IPS DF 6.9 (cell line): ENCODE measurements at regions not wholly inside any gene's neighbourhood (a gene's known extent, or its start where the extent isn't known, plus 50 kb on each side); places are given as distances from the start of the nearest gene placed in this dataset.

Source experiments
- DNase-seq: peaks from one replicate; pipeline ENCODE4 v3.0.0-alpha.2; 2013; ENCODE audit warnings: low read depth, low spot score
- H3K27ac ChIP-seq: one replicate; pipeline ENCODE4 v1.5.1; 2013; ENCODE audit warnings: low read length, control low read depth
- H3K27me3 ChIP-seq: 2 replicates; pipeline ENCODE4 v1.6.1; 2013; ENCODE audit warnings: mild to moderate bottlenecking, low read length; ENCODE audit not compliant: control insufficient read depth, insufficient read depth
- H3K36me3 ChIP-seq: 2 replicates; pipeline ENCODE4 v1.6.1; 2013; ENCODE audit warnings: low read length; ENCODE audit not compliant: control insufficient read depth, insufficient read depth
- H3K4me1 ChIP-seq: 2 replicates; pipeline ENCODE4 v1.6.1; 2013; ENCODE audit warnings: low read length; ENCODE audit not compliant: control insufficient read depth, insufficient read depth
- H3K4me3 ChIP-seq: 2 replicates; pipeline ENCODE4 v1.5.1; 2013; ENCODE audit warnings: mild to moderate bottlenecking, low read length
- H3K9me3 ChIP-seq: 2 replicates; pipeline ENCODE4 v1.6.1; 2013; ENCODE audit warnings: low read length, inconsistent platforms; ENCODE audit not compliant: control insufficient read depth, insufficient read depth
- WGBS: extraction: QIAGEN DNeasy Blood & Tissue Kit; methylation state at CpG from one replicate; pipeline ENCODE4 v1.1.7; 2013; ENCODE audit warnings: mixed read lengths, missing lambda C conversion rate; ENCODE audit not compliant: insufficient read length, insufficient coverage; 5-methylcytosine and 5-hydroxymethylcytosine counted together

DNA sequence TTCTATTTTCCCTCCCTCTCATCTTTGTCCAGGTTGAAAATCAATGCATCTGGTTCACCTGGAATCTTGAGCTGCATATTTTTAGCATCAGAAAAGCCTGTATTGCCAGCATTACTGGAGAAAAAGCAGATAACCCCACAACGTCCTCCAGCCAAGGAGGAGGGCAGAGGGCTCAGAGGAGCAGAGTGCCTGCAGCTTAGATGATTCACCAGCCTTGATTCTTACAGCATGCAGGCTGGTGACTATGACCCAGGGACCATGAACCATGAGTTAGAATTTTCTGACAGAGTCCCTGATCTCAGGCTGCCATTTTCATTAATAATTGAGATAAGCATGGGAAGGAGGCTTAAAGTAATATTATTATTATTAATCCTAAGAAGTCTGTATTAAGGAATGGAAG lies 278.2 kb downstream of the BRINP1 start:
- no peak for DNase-seq

DNA sequence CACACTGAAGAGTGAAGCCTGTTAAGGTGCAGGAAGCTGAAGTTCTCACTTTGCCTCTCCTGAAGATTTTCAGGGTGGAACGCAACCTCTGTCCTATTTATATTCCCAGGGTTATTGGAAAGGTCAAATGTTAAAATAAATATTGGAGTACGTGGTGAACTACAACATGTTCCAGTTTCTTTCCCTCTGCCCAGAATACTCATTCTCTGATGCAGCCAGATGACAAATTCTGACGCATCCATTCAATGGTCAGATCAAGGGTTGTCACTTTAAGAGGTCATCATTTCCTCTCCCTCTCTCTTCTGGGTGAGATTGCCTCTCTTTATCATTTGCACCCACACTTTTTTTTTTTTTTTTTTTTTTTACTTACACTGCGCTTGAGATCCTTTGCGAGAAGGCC lies 277.1 kb downstream of the BRINP1 start:
- Histone ChIP-seq H3K9me3 (no peaks in the 10 kb centered on the region), H3K27me3 (no peaks in the 10 kb centered on the region), H3K36me3 (no peaks in the 10 kb centered on the region), H3K4me1 (0 out of 2 replicates have a peak, but pooled peaks cover 2% of the 10 kb centered on the region), H3K27ac (no peak overlapping the region), H3K4me3 (no peak overlapping the region)
- no CpG with 5 or more reads among the region's 5 CpGs for WGBS
- DNase-seq: no peak

More for the DNA sequence above, 278.2 kb downstream of the BRINP1 start:
- Histone ChIP-seq H3K4me1 (peaks cover 5% of the 10 kb centered on the region; the same call in 1 of the 2 replicates), H3K36me3 (no peaks in the 10 kb centered on the region), H3K27me3 (no peaks in the 10 kb centered on the region), H3K9me3 (no peaks in the 10 kb centered on the region), H3K27ac (no peak overlapping the region), H3K4me3 (no peak overlapping the region)
- no CpG with 5 or more reads among the region's 1 CpG for WGBS

DNA sequence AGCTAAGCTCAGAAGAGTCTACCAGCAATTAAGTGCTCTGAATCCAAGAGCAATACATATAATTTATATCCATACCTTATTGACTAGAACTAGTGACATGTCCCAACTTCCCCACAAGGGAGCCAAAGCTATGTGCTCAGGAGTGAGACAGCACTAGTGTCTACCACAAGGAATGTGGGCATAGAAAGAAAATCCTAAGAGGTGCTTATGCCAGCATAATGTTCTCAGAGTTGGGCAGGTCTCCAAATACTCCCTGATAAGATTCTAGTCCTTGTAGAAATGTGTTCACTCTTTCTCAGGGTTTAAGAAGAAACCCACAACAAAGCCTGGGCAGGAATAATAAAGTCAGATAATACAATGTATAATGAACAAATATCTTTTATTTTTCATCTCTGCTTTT lies 275.1 kb downstream of the BRINP1 start:
- no peak overlapping the region for H3K27ac ChIP-seq
- no peaks in the 10 kb centered on the region for H3K27me3 ChIP-seq
- H3K4me3 ChIP-seq: no peak overlapping the region
- no peaks in the 10 kb centered on the region for H3K9me3 ChIP-seq
- DNase-seq: no peak
- H3K4me1 ChIP-seq: no peaks in the 10 kb centered on the region
- H3K36me3 ChIP-seq: no peaks in the 10 kb centered on the region

DNA sequence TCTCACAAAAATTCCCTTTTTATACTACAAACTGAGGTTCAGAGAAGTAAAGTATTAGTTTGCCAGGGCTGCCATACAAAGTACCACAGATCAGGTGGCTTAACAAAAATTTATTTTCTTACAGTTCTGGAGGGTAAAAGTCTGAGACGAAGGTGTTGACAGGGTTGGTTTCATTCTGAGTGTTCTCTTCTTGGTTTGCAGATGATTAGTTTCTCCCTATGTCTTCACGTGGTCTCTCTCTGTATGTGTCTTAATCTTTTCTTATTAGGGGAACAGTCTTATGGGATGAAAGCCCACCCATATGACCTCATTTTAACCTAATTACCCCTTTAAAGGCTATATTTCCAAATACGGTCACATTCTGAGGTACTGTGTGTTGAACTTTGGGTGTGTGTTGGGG lies 274.2 kb downstream of the BRINP1 start:
- H3K36me3 ChIP-seq: no peaks in the 10 kb centered on the region
- no peaks in the 10 kb centered on the region for H3K9me3 ChIP-seq
- no peaks in the 10 kb centered on the region for H3K27me3 ChIP-seq
- H3K4me3 ChIP-seq: no peak overlapping the region
- H3K27ac ChIP-seq: no peak overlapping the region
- no peaks in the 10 kb centered on the region for H3K4me1 ChIP-seq
- WGBS: no CpG with 5 or more reads among the region's 3 CpGs
- no peak for DNase-seq

DNA sequence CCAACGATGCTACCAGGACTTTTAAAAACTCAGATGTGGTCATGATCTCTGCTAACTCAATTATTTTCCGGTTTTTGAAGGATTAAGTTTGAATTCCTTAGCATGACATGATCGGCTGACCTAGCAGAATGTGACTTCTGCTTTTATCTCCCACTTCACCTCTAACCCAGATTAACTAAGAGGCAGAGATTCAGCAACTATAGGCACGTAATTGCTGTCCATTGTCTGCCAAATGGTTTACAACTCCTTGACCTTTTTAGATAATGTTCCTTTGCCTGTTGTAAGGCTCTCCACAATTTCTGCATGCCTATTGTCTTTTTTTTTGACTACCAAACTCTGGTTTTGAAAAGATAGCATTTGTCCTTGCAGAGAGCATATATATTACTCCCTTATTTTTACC lies 268.2 kb downstream of the BRINP1 start:
- Histone ChIP-seq H3K36me3 (no peaks in the 10 kb centered on the region), H3K4me1 (no peaks in the 10 kb centered on the region), H3K9me3 (no peaks in the 10 kb centered on the region), H3K4me3 (no peak overlapping the region), H3K27ac (no peak overlapping the region), H3K27me3 (no peaks in the 10 kb centered on the region)
- WGBS: no CpG with 5 or more reads among the region's 4 CpGs
- no peak for DNase-seq

DNA sequence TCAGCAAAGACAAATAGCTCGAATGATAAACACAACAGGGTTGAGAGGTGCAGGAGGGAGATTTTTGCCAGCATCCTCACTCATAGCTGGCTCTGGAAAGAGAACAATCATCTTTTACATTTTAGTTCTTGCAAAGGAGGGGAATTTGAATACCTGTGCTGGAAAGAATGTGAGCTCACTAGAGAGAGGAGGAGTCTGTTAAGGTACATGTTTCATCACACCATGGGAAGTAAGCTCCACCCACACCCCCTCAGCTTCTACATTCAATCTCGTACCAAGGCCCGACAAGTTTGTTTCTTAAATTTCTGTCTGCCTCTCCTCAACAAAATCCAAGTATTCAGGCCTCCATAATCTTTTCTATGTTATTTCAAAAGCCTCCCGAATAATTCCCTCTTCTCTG lies 254.6 kb downstream of the BRINP1 start:
- no peaks in the 10 kb centered on the region for H3K27me3 ChIP-seq
- no peak overlapping the region for H3K4me3 ChIP-seq
- no peak for DNase-seq
- H3K9me3 ChIP-seq: no peaks in the 10 kb centered on the region
- WGBS: no CpG with 5 or more reads among the region's 4 CpGs
- H3K36me3 ChIP-seq: no peaks in the 10 kb centered on the region
- no peak overlapping the region for H3K27ac ChIP-seq
- no peaks in the 10 kb centered on the region for H3K4me1 ChIP-seq
